OCI-LY1 (cell line): ENCODE measurements at regions not wholly inside any gene's neighbourhood (a gene's known extent, or its start where the extent isn't known, plus 50 kb on each side); places are given as distances from the start of the nearest gene placed in this dataset.

Experiments used
- H2AFZ ChIP-seq: fragments of 200-600 bp; sonication (generic), shearing (Covaris generic); 2 replicates; pipeline ENCODE4 v1.6.0; 2014; ENCODE audit warnings: antibody characterized with exemption, mild to moderate bottlenecking, low read length
- H3F3A ChIP-seq: fragments of 200-600 bp; sonication (generic), shearing (Covaris generic); 2 replicates; pipeline ENCODE4 v1.6.0; 2014; ENCODE audit warnings: mild to moderate bottlenecking, antibody characterized with exemption, low read length, moderate library complexity; ENCODE audit not compliant: insufficient read depth
- H3K27ac ChIP-seq: fragments of 200-600 bp; sonication (generic); 2 replicates; pipeline ENCODE4 v1.5.1; 2014; ENCODE audit warnings: low read length, mixed run types, mild to moderate bottlenecking, low read depth; ENCODE audit not compliant: poor library complexity, severe bottlenecking
- H3K27me3 ChIP-seq: fragments of 200-600 bp; sonication (generic); 2 replicates; pipeline ENCODE4 v1.6.0; 2014; ENCODE audit warnings: antibody characterized with exemption, mild to moderate bottlenecking, low read length, moderate library complexity; ENCODE audit not compliant: insufficient read depth
- H3K36me3 ChIP-seq: fragments of 200-600 bp; sonication (generic); 2 replicates; pipeline ENCODE4 v1.6.1; 2014; ENCODE audit warnings: mild to moderate bottlenecking, antibody characterized with exemption, low read length, moderate library complexity, mixed read lengths; ENCODE audit not compliant: insufficient read depth
- H3K4me1 ChIP-seq: fragments of 200-600 bp; sonication (generic); 2 replicates; pipeline ENCODE4 v1.5.1; 2014; ENCODE audit warnings: mild to moderate bottlenecking, low read length, moderate library complexity; ENCODE audit not compliant: insufficient read depth, severe bottlenecking
- H3K4me2 ChIP-seq: fragments of 200-600 bp; sonication (generic), shearing (Covaris generic); 2 replicates; pipeline ENCODE4 v1.6.1; 2014; ENCODE audit warnings: low read length
- H3K4me3 ChIP-seq: fragments of 200-600 bp; sonication (generic); 2 replicates; pipeline ENCODE4 v1.5.1; 2014; ENCODE audit warnings: low read length, low read depth, mild to moderate bottlenecking, mixed read lengths; ENCODE audit not compliant: poor library complexity, severe bottlenecking
- H3K79me2 ChIP-seq: fragments of 200-600 bp; shearing (Covaris generic); 2 replicates; pipeline ENCODE4 v1.6.1; 2016; ENCODE audit warnings: mixed run types, low read length, mixed read lengths; ENCODE audit not compliant: insufficient read depth
- H3K9ac ChIP-seq: fragments of 200-600 bp; sonication (generic), shearing (Covaris generic); 2 replicates; pipeline ENCODE4 v1.6.1; 2014; ENCODE audit warnings: mild to moderate bottlenecking, low read length, mixed read lengths
- H3K9me2 ChIP-seq: fragments of 200-600 bp; sonication (generic), shearing (Covaris generic); 2 replicates; pipeline ENCODE4 v1.6.1; 2014; ENCODE audit warnings: low read depth, mild to moderate bottlenecking, low read length, mixed read lengths
- H3K9me3 ChIP-seq: fragments of 200-600 bp; shearing (Covaris generic); 2 replicates; pipeline ENCODE4 v1.6.1; 2014; ENCODE audit warnings: low read length, mixed read lengths
- H4K20me1 ChIP-seq: fragments of 200-600 bp; sonication (generic), shearing (Covaris generic); 2 replicates; pipeline ENCODE4 v1.6.0; 2016; ENCODE audit warnings: mild to moderate bottlenecking, low read length; ENCODE audit not compliant: insufficient read depth
- CTCF ChIP-seq: fragments of 200-600 bp; sonication (generic), shearing (Covaris generic); IDR thresholded peaks from 2 replicates; pipeline ENCODE4 v1.5.1; 2017; ENCODE audit warnings: mild to moderate bottlenecking, antibody characterized with exemption, low read length, moderate library complexity, mixed read lengths
- EZH2 ChIP-seq: fragments of 200-600 bp; sonication (generic), shearing (Covaris generic); IDR thresholded peaks from 2 replicates; pipeline ENCODE4 v1.8.0; 2017; ENCODE audit warnings: borderline replicate concordance, mixed run types, mild to moderate bottlenecking, antibody characterized with exemption, low read length, moderate library complexity, mixed read lengths

DNA sequence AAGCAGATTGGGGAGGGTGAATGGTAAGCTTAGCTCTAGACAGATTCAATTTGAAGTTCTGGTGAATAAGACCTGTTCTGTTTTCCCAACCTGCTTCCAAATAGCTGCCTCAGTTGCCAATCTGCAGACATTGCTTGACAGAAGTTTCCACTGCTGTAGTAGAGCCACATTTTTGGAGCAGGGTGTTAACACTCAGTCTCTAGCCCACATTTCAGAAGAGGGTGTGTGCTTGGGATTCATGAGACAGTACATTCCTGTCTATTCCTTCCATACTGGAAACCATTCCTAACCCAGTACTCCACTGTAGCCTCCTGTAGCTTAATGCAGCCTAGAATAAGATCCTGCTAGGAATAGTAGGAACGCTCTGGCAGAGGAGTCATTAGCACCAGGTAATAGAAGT lies 450.5 kb downstream of the NUF2 start:
- H3K4me1 ChIP-seq = no peaks in the 10 kb centered on the region
- TF ChIP-seq CTCF = no peak
- no peak for TF ChIP-seq EZH2
- H3K4me2 ChIP-seq = no peak overlapping the region

DNA sequence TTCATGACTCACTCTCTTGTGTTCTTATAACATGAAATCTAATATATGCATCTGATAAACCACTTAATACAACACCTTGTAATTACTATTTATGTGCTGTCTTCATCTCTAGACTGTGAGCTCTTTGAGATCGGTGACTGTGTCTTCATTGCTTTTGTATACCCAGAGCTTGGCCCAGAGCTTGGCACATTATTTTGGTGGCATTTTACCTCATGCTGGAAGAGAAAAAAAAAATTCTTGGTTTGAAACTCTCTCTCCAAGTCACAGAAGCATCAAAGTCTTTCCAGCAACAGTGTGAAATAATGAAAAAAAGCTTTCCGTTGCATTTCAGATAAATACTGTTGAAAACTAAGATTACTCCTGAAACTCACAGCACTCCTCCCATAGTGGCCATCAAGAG lies 451.6 kb downstream of the NUF2 start:
- TF ChIP-seq EZH2 (no peak), CTCF (no peak)
- no peak overlapping the region for H3K27ac ChIP-seq
- no peaks in the 10 kb centered on the region for H3K4me1 ChIP-seq
- H3K36me3 ChIP-seq = no peaks in the 10 kb centered on the region
- H3F3A ChIP-seq = no peaks in the 10 kb centered on the region
- no peaks in the 10 kb centered on the region for H3K9me3 ChIP-seq
- H4K20me1 ChIP-seq = no peaks in the 10 kb centered on the region
- H3K9me2 ChIP-seq = no peaks in the 10 kb centered on the region
- H3K4me3 ChIP-seq = no peak overlapping the region
- H3K9ac ChIP-seq = no peak overlapping the region
- no peak overlapping the region for H2AFZ ChIP-seq
- H3K79me2 ChIP-seq = no peaks in the 10 kb centered on the region
- no peaks in the 10 kb centered on the region for H3K27me3 ChIP-seq
- H3K4me2 ChIP-seq = no peak overlapping the region

More for the DNA sequence above, 450.5 kb downstream of the NUF2 start:
- Histone ChIP-seq H2AFZ (no peak overlapping the region), H3K27me3 (no peaks in the 10 kb centered on the region), H3K36me3 (no peaks in the 10 kb centered on the region), H3K79me2 (no peaks in the 10 kb centered on the region), H3K9me2 (no peaks in the 10 kb centered on the region), H3K27ac (no peak overlapping the region), H4K20me1 (no peaks in the 10 kb centered on the region), H3K4me3 (no peak overlapping the region), H3F3A (no peaks in the 10 kb centered on the region), H3K9ac (no peak overlapping the region), H3K9me3 (no peaks in the 10 kb centered on the region)

DNA sequence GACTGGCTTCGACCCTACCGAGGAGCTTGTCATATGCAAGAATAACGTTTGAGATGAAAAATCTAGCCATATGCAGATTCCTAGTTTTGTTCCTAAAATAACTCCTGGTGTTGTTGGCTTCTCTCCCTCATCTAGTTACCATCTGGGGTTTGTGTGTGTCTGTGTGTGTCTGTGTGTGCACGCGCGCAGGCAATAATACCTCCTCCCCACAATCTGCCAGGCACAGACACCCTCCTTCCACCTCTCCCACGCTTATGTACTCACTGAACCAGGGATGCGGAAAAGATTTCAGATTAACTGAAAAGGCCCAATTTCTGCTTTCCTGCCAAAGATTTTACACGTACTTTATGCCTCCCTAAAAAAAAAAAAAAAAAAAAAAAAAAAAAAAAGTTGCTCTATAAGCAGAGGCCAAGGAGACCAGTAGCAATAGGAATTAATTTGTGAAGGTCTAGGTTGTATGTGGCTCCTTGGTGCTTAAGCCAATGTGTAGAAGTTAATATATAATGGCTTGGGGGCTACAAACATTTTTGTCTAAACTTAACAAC lies 452.7 kb downstream of the NUF2 start:
- TF ChIP-seq CTCF = no peak
- no peak for TF ChIP-seq EZH2
- Histone ChIP-seq H3K4me3 (no peak overlapping the region), H4K20me1 (no peaks in the 10 kb centered on the region), H3K27ac (no peak overlapping the region), H3K79me2 (no peaks in the 10 kb centered on the region), H3F3A (no peaks in the 10 kb centered on the region), H2AFZ (no peak overlapping the region), H3K36me3 (no peaks in the 10 kb centered on the region), H3K9me3 (no peaks in the 10 kb centered on the region), H3K9me2 (no peaks in the 10 kb centered on the region), H3K27me3 (no peaks in the 10 kb centered on the region), H3K9ac (no peak overlapping the region), H3K4me2 (no peak overlapping the region), H3K4me1 (no peaks in the 10 kb centered on the region)
